Cardiac fibroblast (primary cell): ENCODE measurements at regions not wholly inside any gene's neighbourhood (a gene's known extent, or its start where the extent isn't known, plus 50 kb on each side); places are given as distances from the start of the nearest gene placed in this dataset.

ENCODE experiments used
- DNase-seq, 2 donors: peaks; one replicate each; pipeline versions ENCODE4 v3.0.0 to v3.0.0-alpha.2; 2010; ENCODE audit warnings: low read depth in 2 of 2
- H3K4me3 ChIP-seq, 2 donors: replicated peaks in 1 of 2; 1 replicate in 1 of 2; 2 replicates in 1 of 2; pipeline ENCODE4 v1.5.1; 2011; ENCODE audit warnings: low read depth in 2 of 2, low read length in 2 of 2, mild to moderate bottlenecking in 2 of 2, moderate library complexity in 1 of 2
- TF ChIP-seq, protein P1 (sequence below): IDR thresholded peaks from one replicate; pipeline ENCODE4 v1.5.1; 2011; ENCODE audit warnings: low read depth, mild to moderate bottlenecking, low read length, inconsistent platforms

GRCh38 chr20:12291386-12291785, 373.7 kb downstream of the BTBD3 start:
- no peak overlapping the region for H3K4me3 ChIP-seq
- TF ChIP-seq, protein P1, sequence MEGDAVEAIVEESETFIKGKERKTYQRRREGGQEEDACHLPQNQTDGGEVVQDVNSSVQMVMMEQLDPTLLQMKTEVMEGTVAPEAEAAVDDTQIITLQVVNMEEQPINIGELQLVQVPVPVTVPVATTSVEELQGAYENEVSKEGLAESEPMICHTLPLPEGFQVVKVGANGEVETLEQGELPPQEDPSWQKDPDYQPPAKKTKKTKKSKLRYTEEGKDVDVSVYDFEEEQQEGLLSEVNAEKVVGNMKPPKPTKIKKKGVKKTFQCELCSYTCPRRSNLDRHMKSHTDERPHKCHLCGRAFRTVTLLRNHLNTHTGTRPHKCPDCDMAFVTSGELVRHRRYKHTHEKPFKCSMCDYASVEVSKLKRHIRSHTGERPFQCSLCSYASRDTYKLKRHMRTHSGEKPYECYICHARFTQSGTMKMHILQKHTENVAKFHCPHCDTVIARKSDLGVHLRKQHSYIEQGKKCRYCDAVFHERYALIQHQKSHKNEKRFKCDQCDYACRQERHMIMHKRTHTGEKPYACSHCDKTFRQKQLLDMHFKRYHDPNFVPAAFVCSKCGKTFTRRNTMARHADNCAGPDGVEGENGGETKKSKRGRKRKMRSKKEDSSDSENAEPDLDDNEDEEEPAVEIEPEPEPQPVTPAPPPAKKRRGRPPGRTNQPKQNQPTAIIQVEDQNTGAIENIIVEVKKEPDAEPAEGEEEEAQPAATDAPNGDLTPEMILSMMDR = no peak
- DNase-seq = no peak

- TF ChIP-seq, protein P1 = no peak
- no peak overlapping the region for H3K4me3 ChIP-seq
- DNase-seq = no peak
Observed at GRCh38 chr20:12293900-12294299, 376.2 kb downstream of the BTBD3 start.

DNA sequence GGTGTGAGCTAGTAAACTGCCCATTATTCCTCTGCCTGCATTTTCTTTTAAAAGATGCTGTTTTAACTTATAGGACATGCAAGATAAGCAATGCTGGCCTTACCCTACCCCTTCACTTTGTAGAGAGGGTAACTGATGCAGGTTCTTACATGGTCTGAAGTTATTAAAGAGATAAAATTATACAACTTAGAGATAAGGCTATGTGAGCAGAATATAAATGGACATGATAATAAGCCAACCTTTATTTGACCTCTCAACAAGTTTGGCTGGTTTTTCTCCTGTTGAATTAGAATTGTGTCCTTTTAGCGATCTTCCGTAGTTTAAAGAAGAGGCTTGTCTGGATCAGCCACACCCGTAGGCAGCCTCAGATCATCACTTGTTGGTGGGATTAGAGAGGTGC, 377.0 kb downstream of the BTBD3 start:
- TF ChIP-seq, protein P1 = no peak
- DNase-seq = no peak

GRCh38 chr20:12305188-12305950, 387.7 kb downstream of the BTBD3 start:
- H3K4me3 ChIP-seq = no peak overlapping the region
- TF ChIP-seq, protein P1 = no peak
- peak in 1 of 2 donors; percentile 3 for DNase-seq

More for the DNA sequence above, 377.0 kb downstream of the BTBD3 start:
- no peak overlapping the region for H3K4me3 ChIP-seq

- H3K4me3 ChIP-seq = no peak overlapping the region
- TF ChIP-seq, protein P1 = no peak
- peak in 1 of 2 donors; percentile 25 for DNase-seq
Observed at GRCh38 chr20:12306107-12306506, 388.4 kb downstream of the BTBD3 start.

DNA sequence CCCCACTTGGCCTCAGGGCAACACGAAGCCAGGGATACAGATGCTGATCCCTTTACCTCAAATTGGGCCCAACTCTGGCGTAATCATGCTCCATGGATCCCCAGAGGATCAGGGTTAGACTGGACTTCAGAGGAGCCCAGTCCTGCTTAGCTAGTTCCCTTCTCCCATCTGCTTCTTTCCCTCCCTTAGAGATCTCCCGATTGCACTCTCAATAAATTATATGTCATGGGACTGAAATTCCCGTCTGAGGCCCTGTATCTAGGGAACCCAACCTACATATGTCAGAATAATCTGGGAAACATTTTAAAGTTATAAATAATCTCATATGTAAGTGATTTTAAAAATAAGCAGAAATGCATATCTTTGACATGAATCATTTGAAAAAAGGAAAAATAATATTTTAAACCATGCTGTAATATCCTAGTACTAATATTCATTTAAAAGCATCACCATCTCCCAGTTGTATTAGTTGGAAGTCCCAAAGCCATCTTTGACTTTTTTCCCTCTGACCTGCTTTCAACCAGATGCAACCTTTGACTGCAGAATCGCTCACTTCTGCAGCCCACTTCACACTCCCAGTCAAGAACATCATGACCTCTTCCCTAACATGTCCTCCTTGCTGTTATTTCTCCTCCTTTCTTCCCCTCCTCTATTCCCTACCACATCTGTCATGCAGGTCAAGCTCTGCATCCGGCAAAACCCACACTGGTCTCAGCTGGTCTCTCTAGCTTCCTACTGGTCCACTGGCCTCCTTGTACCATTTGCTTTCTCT, 393.6 kb downstream of the BTBD3 start:
- no peak overlapping the region for H3K4me3 ChIP-seq
- TF ChIP-seq, protein P1 = no peak
- DNase-seq = no peak
